Stimulated activated CD4-positive, alpha-beta T cell treated with anti-CD3 and anti-CD28 coated beads, Interleukin-4, amount 100 ng/mL, for 48 hours (primary cell): ENCODE measurements at regions not wholly inside any gene's neighbourhood (a gene's known extent, or its start where the extent isn't known, plus 50 kb on each side); places are given as distances from the start of the nearest gene placed in this dataset.

Source experiments
- DNase-seq, 2 donors: peaks; one replicate each; pipeline ENCODE4 v3.0.0-alpha.2; 2020; ENCODE audit warnings: low read depth in 2 of 2

DNA sequence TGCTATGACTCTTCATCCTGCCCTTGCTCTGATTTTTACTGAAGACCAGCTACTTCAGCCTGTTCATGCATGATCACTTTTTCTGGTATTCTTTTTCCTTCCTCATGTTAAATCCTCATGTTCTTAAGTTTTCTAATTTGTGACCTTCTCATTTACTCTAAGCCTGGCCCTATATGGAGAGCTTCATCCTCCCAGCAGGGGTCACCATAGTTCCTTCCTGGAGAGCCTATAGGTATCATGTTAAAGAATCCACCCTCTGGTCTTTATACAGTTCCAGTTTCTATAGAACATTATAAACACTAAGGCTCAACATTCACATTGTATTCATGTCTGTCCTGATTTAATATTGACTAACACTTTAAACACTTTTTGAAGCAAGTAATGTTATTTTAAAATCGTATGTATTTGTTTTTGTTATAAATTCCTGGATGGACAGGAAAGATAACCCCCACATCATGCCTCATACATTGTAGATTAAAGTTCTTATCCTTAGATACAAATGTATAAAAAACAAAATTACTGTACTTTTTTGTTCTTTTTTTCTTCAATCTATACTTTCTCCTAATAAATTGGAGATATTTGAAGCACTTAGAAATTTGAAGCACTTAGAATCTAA lies 53.8 kb upstream of the OTUD4 start:
- peak; percentile 42 to 50 for DNase-seq

- no peak for DNase-seq
These were observed 51.7 kb upstream of the OTUD4 start for GRCh38 chr4:145231906-145232700.

- no peak for DNase-seq
These were observed 50.3 kb upstream of the OTUD4 start for GRCh38 chr4:145230726-145231125.
